GM12892 (cell line): ENCODE measurements at regions not wholly inside any gene's neighbourhood (a gene's known extent, or its start where the extent isn't known, plus 50 kb on each side); places are given as distances from the start of the nearest gene placed in this dataset.

ENCODE experiments used
- POLR2A ChIP-seq: IDR thresholded peaks from 2 replicates; pipeline ENCODE4 v1.6.1; 2011; ENCODE audit warnings: low read depth, low read length, control low read depth
- POLR2AphosphoS5 ChIP-seq: IDR thresholded peaks from 2 replicates; pipeline ENCODE4 v1.6.1; 2011; ENCODE audit warnings: low read depth, low read length, control low read depth

DNA sequence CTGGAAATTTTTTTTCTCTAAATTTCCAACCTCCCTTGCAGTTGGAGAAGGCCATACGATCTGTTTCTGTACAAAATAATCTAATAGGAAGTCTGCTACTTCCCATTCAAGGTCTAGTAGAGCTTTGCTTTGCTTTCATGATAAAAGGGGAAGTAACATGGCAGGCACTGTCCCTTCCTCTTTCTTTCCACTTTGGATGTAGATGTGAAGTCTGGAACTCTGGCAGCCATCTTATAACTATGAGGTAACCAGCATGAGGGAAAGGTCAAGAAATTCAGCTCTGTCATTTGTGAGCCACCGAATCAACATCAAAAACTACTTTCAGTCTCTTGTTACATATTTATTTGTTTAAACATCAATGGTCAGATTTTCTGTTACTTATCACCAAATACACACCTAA lies 156.3 kb downstream of the MTHFS start:
- TF ChIP-seq POLR2A (no peak), POLR2AphosphoS5 (no peak)
